K562 (cell line): ENCODE measurements at regions not wholly inside any gene's neighbourhood (a gene's known extent, or its start where the extent isn't known, plus 50 kb on each side); places are given as distances from the start of the nearest gene placed in this dataset.

Source experiments
- ATAC-seq: fragments of 200-7000 bp; cut with Tn5 transposase; 3 replicates; pipeline ENCODE4 v1.9.1; 2020; ENCODE audit warnings: moderate library complexity
- BruUV-seq: library from RNA; stranded (reverse); fragments of 400-500 nt; replicated peaks from 2 replicates; lab custom pipeline; 2021; lab: Mats Ljungman, UMichigan
- CTCF ChIA-PET: fragments of 300-600 bp; formaldehyde crosslinking; extraction: SDS; loops from one replicate; lab custom pipeline; 2021; ENCODE audit warnings: low intra/inter-chr PET ratio; lab: Yijun Ruan, JAX
- POLR2A ChIA-PET: fragments of 300-600, 350-650 bp; sonication (Branson Sonifier 250); formaldehyde crosslinking; extraction: SDS; loops from one replicate; lab custom pipeline; 2021; ENCODE audit warnings: antibody characterized with exemption, inconsistent platforms; lab: Yijun Ruan, JAX
- DNase-seq, 4 experiments: peaks; one replicate each; pipeline versions ENCODE4 v3.0.0 to v3.0.0-alpha.2; 2011 to 2018; ENCODE audit warnings: low spot score in 3 of 4, mixed read lengths in 3 of 4; ENCODE audit errors: extremely low read depth in 1 of 4
- FAIRE-seq: peaks from 2 replicates; lab custom pipeline; 2011; peaks lifted over from hg19 to GRCh38; lab: Jason Lieb, UNC
- H2AFZ ChIP-seq: 2 replicates; pipeline ENCODE4 v1.6.0; 2011; ENCODE audit warnings: low read depth, low read length, control low read depth, inconsistent platforms
- H3K27ac ChIP-seq: fragments of 200-600 bp; 3 replicates; pipeline ENCODE4 v1.8.0; 2011; ENCODE audit warnings: low read depth, mild to moderate bottlenecking, control low read depth, inconsistent platforms, low read length, moderate library complexity, mixed read lengths; ENCODE audit errors: extremely low read depth
- H3K27me3 ChIP-seq, 2 experiments: fragments of 300-600 bp in 1 of 2; 2 replicates in 1 of 2; 3 replicates in 1 of 2; pipeline versions ENCODE4 v1.6.0 to v1.8.0; 2011; ENCODE audit warnings: inconsistent platforms in 2 of 2, low read length in 2 of 2, mild to moderate bottlenecking in 1 of 2, mixed read lengths in 1 of 2, moderate library complexity in 1 of 2; ENCODE audit not compliant: control insufficient read depth in 2 of 2, insufficient read depth in 2 of 2
- H3K36me3 ChIP-seq: fragments of 300-600 bp; 3 replicates; pipeline ENCODE4 v1.8.0; 2011; ENCODE audit warnings: mild to moderate bottlenecking, low read length, inconsistent platforms; ENCODE audit not compliant: control insufficient read depth, insufficient read depth
- H3K4me1 ChIP-seq, 2 experiments: fragments of 200-600 bp in 1 of 2; replicated peaks in 1 of 2; 2 replicates in 1 of 2; 3 replicates in 1 of 2; pipeline versions ENCODE4 v1.5.1 to v1.8.0; 2011; ENCODE audit warnings: inconsistent platforms in 2 of 2, low read length in 2 of 2, mild to moderate bottlenecking in 1 of 2, mixed read lengths in 1 of 2, moderate library complexity in 1 of 2; ENCODE audit not compliant: control insufficient read depth in 2 of 2, insufficient read depth in 2 of 2
- H3K4me2 ChIP-seq: 2 replicates; pipeline ENCODE4 v1.6.1; 2011; ENCODE audit warnings: low read length, control low read depth, inconsistent platforms, mixed read lengths; ENCODE audit not compliant: insufficient read depth
- H3K4me3 ChIP-seq: fragments of 200-600 bp; sonication (generic), shearing (Covaris generic); 2 replicates; pipeline ENCODE4 v1.5.1; 2016; ENCODE audit warnings: control low read depth, inconsistent platforms
- H3K79me2 ChIP-seq: fragments of 200-600 bp; 3 replicates; pipeline ENCODE4 v1.8.0; 2011; ENCODE audit warnings: low read length, inconsistent platforms; ENCODE audit not compliant: control insufficient read depth, insufficient read depth
- H3K9ac ChIP-seq, 2 experiments: 2 replicates each; pipeline versions ENCODE4 v1.6.0 to v1.6.1; 2011; ENCODE audit warnings: low read depth in 2 of 2, low read length in 2 of 2, control low read depth in 1 of 2, inconsistent platforms in 1 of 2, mild to moderate bottlenecking in 1 of 2, mixed read lengths in 1 of 2; ENCODE audit not compliant: insufficient read depth in 1 of 2
- H3K9me1 ChIP-seq: one replicate; pipeline ENCODE4 v1.6.0; 2011; ENCODE audit warnings: inconsistent platforms, mild to moderate bottlenecking, low read length, moderate library complexity; ENCODE audit not compliant: control insufficient read depth, insufficient read depth
- H3K9me3 ChIP-seq: replicated peaks from 2 replicates; pipeline ENCODE4 v1.5.1; 2011; ENCODE audit warnings: low read depth, low read length, inconsistent platforms; ENCODE audit not compliant: control insufficient read depth, insufficient read depth
- H4K20me1 ChIP-seq: replicated peaks from 2 replicates; pipeline ENCODE4 v1.6.1; 2011; ENCODE audit warnings: low read length, inconsistent platforms, mixed read lengths; ENCODE audit not compliant: control insufficient read depth, insufficient read depth
- ATF2 ChIP-seq: sonication (generic); formaldehyde crosslinking; IDR thresholded peaks from 2 replicates; pipeline ENCODE4 v1.8.1; 2022; ENCODE audit warnings: missing genetic modification reagents
- ATF4 ChIP-seq: fragments of 450-650 bp; formaldehyde crosslinking; IDR thresholded peaks from 2 replicates; pipeline ENCODE4 v1.4.0; 2022; ENCODE audit warnings: mild to moderate bottlenecking, moderate library complexity
- CBX3 ChIP-seq, 2 experiments: IDR thresholded peaks; 1 replicate in 1 of 2; 2 replicates in 1 of 2; pipeline ENCODE4 v1.6.1; 2012; ENCODE audit warnings: inconsistent platforms in 2 of 2, low read length in 2 of 2, borderline replicate concordance in 1 of 2, control low read depth in 1 of 2
- EP400 ChIP-seq: fragments of 450-650 bp; IDR thresholded peaks from 2 replicates; pipeline ENCODE4 v1.6.1; 2017; ENCODE audit warnings: antibody characterized with exemption, mild to moderate bottlenecking, moderate library complexity
- HCFC1 ChIP-seq: IDR thresholded peaks from 2 replicates; pipeline ENCODE4 v1.6.1; 2012; ENCODE audit warnings: low read depth, low read length, improper control_type of control experiment
- HMG20B ChIP-seq: fragments of 250-450 bp; sonication (Bioruptor Pico); IDR thresholded peaks from 2 replicates; pipeline ENCODE4 v1.5.0; 2021; ENCODE audit warnings: mild to moderate bottlenecking
- ILK ChIP-seq: fragments of 450-650 bp; IDR thresholded peaks from 2 replicates; pipeline ENCODE4 v1.6.1; 2016; ENCODE audit warnings: missing genetic modification characterization, low read depth, mild to moderate bottlenecking, missing compliant biosample characterization, moderate library complexity, borderline replicate concordance
- KDM1A ChIP-seq, 2 experiments: fragments of 450-650 bp; IDR thresholded peaks; 2 replicates each; pipeline ENCODE4 v1.6.1; 2016; ENCODE audit warnings: mild to moderate bottlenecking in 2 of 2
- LARP7 ChIP-seq: fragments of 450-650 bp; IDR thresholded peaks from 2 replicates; pipeline ENCODE4 v1.6.1; 2016
- MAFK ChIP-seq: IDR thresholded peaks from 2 replicates; pipeline ENCODE4 v1.6.1; 2011; ENCODE audit warnings: low read length, improper control_type of control experiment
- RFX5 ChIP-seq: IDR thresholded peaks from 2 replicates; pipeline ENCODE4 v1.6.1; 2011; ENCODE audit warnings: low read depth, mild to moderate bottlenecking, improper control_type of control experiment, low read length
- ZNF224 ChIP-seq: sonication (generic); formaldehyde crosslinking; IDR thresholded peaks from 2 replicates; pipeline ENCODE4 v1.8.0; 2022; ENCODE audit warnings: mild to moderate bottlenecking, missing genetic modification reagents
- ZNF551 ChIP-seq: fragments of 250-450 bp; sonication (Bioruptor Pico); IDR thresholded peaks from 2 replicates; pipeline ENCODE4 v1.5.0; 2021; ENCODE audit warnings: mild to moderate bottlenecking, moderate library complexity
- WGBS: fragments of 100-300 bp; shearing (Covaris generic); methylation state at CpG from one replicate; pipeline ENCODE4 v1.1.6; 2016; ENCODE audit warnings: low coverage, mixed read lengths; ENCODE audit not compliant: insufficient coverage; ENCODE audit errors: missing lambda C conversion rate; 5-methylcytosine and 5-hydroxymethylcytosine counted together
- in situ Hi-C: fragments of 300-500 bp; cut with MboI; formaldehyde crosslinking; loops from 4 replicates; pipeline ENCODE4 v1.15.0; 2018; ENCODE audit warnings: inconsistent platforms, mixed read lengths
- intact Hi-C: fragments of 100-400 bp; cut with micrococcal nuclease; formaldehyde crosslinking; loops from 2 replicates; pipeline ENCODE4 v1.14.2; 2022

GRCh38 chr12:87815771-87816585 is 213.2 kb downstream of the C12orf50 start (continued):
- TF ChIP-seq ATF4 (no peak), HMG20B (CRISPR knock-in tag) (no peak), ZNF551 (no peak)

- in situ Hi-C loops (no loop called here), intact Hi-C loops (no loop called here)
- CTCF ChIA-PET: no interaction called here
- Histone ChIP-seq H4K20me1 (no peaks in the 10 kb centered on the region), H3K9me3 (no peaks in the 10 kb centered on the region), H3K4me2 (no peak overlapping the region), H3K27ac (no peak overlapping the region), H3K27me3 (no peaks in the 10 kb centered on the region), H2AFZ (no peak overlapping the region), H3K36me3 (no peaks in the 10 kb centered on the region), H3K4me3 (no peak overlapping the region), H3K9ac (no peak overlapping the region), H3K9me1 (no peaks in the 10 kb centered on the region), H3K4me1 (no peaks in the 10 kb centered on the region), H3K79me2 (no peaks in the 10 kb centered on the region)
- no peak for FAIRE-seq
- DNase-seq: no peak
- POLR2A ChIA-PET: no interaction called here
- no TSS peak for BruUV-seq
- 0% methylated on average over 2 of the region's 2 CpGs for WGBS
- ATAC-seq: no peak
- no peak for TF ChIP-seq ATF2 (CRISPR knock-in tag)
- TF ChIP-seq EP400: no peak
- TF ChIP-seq HCFC1: no peak
- TF ChIP-seq LARP7: no peak
- no peak for TF ChIP-seq ILK (tag)
- no peak for TF ChIP-seq CBX3 (IDR thresholded peaks at IDR 0.05; ENCODE audit: borderline replicate concordance in 1 of 2, low read length in 2 of 2)
- no peak for TF ChIP-seq RFX5
- no peak for TF ChIP-seq KDM1A (IDR thresholded peaks at IDR 0.05)
- no peak for TF ChIP-seq MAFK
- no peak for TF ChIP-seq ZNF224
Measured at GRCh38 chr12:87814625-87815024, 214.6 kb downstream of the C12orf50 start.
